ENCODE measurements at regions not wholly inside any gene's neighbourhood (a gene's known extent, or its start where the extent isn't known, plus 50 kb on each side); places are given as distances from the start of the nearest gene placed in this dataset.

DNA sequence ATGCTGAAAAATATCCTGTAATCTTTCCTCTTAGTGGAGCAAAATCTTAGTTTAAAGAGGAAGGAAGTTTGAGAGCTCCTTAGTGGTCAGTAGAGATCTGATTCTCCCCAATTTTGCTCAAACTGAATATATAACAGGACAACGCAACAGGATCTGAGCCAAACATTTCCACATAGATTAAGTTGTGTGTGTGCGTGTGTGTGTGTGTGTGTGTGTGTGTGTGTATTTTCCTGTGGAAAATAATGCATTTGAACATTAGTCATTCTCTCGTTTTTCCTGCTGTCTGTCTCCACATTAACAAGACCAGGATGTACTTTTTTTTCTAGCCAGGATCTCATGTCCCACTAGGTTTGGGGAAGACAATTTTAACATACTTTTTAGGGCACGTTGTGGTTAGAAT is 312.1 kb upstream of the CDH18 start:
- TF ChIP-seq BHLHE40 (IDR thresholded peaks at IDR 0.05; ENCODE audit: borderline replicate concordance), result no peak
- no peak for TF ChIP-seq ELF4 (IDR thresholded peaks at IDR 0.05)
- TF ChIP-seq FOXA1 (IDR thresholded peaks at IDR 0.05), result no peak
- TF ChIP-seq NFRKB (IDR thresholded peaks at IDR 0.05), result no peak
- TF ChIP-seq, protein P1, sequence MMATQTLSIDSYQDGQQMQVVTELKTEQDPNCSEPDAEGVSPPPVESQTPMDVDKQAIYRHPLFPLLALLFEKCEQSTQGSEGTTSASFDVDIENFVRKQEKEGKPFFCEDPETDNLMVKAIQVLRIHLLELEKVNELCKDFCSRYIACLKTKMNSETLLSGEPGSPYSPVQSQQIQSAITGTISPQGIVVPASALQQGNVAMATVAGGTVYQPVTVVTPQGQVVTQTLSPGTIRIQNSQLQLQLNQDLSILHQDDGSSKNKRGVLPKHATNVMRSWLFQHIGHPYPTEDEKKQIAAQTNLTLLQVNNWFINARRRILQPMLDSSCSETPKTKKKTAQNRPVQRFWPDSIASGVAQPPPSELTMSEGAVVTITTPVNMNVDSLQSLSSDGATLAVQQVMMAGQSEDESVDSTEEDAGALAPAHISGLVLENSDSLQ (IDR thresholded peaks at IDR 0.05), result no peak
- TF ChIP-seq FOXK2 (IDR thresholded peaks at IDR 0.05), result no peak
